Muscle of leg (tissue), 3 donors: ENCODE measurements at regions not wholly inside any gene's neighbourhood (a gene's known extent, or its start where the extent isn't known, plus 50 kb on each side); places are given as distances from the start of the nearest gene placed in this dataset.
A peak's percentile ranks its signal among the peaks of the same experiment; 100 is the strongest.
"Not testable (repeated sequence)": the region's sequence is repeated elsewhere in the genome, so short reads cannot be mapped to it uniquely, and the experiment has no call there.

Experiments
- DNase-seq: peaks from one replicate; pipeline ENCODE4 v3.0.0; 2013
- H3K27ac ChIP-seq: one replicate; pipeline ENCODE4 v1.5.1; 2013; ENCODE audit warnings: mild to moderate bottlenecking, low read length, control low read depth
- H3K27me3 ChIP-seq: one replicate; pipeline ENCODE4 v1.6.1; 2013; ENCODE audit warnings: low read length; ENCODE audit not compliant: control insufficient read depth, insufficient read depth
- H3K36me3 ChIP-seq: one replicate; pipeline ENCODE4 v1.6.1; 2013; ENCODE audit warnings: low read length; ENCODE audit not compliant: control insufficient read depth, insufficient read depth
- H3K4me1 ChIP-seq: one replicate; pipeline ENCODE4 v1.6.1; 2013; ENCODE audit warnings: low read length; ENCODE audit not compliant: control insufficient read depth, insufficient read depth
- H3K4me3 ChIP-seq: one replicate; pipeline ENCODE4 v1.5.1; 2013; ENCODE audit warnings: low read length, control low read depth
- H3K9me3 ChIP-seq: replicated peaks from 2 replicates; pipeline ENCODE4 v1.6.1; 2013; ENCODE audit warnings: low read depth, low read length; ENCODE audit not compliant: control insufficient read depth
- WGBS: methylation state at CpG from one replicate; pipeline ENCODE4 v1.1.5; 2013; ENCODE audit warnings: missing lambda C conversion rate; ENCODE audit not compliant: insufficient coverage; 5-methylcytosine and 5-hydroxymethylcytosine counted together

GRCh38 chr16:9676560-9677300 lies 505.5 kb downstream of the GRIN2A start:
- not testable (repeated sequence) for H3K36me3 ChIP-seq, H3K4me1 ChIP-seq, DNase-seq, H3K4me3 ChIP-seq, H3K9me3 ChIP-seq, H3K27ac ChIP-seq, H3K27me3 ChIP-seq
- 84% methylated on average over 5 of the region's 12 CpGs for WGBS

DNA sequence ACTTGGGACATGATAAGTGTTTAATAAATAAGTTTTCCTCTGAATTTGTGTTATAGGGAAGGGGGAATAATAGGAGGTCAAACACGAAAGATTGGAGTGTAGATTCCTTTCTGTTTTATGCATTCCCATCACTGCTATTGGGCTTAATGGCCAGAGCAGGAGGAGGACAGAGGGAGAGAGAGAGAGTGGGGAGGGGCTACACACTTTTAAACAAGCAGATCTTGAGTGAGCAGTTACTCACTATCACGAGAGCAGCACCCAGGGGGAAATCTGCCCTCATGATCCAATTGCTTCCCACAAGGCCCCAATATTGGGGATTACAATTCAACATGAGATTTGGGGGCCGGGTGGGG lies 505.0 kb downstream of the GRIN2A start:
- no peaks in the 10 kb centered on the region for H3K4me1 ChIP-seq
- H3K27ac ChIP-seq, result no peak overlapping the region
- H3K36me3 ChIP-seq, result no peaks in the 10 kb centered on the region
- no peak for DNase-seq
- H3K9me3 ChIP-seq, result no peaks in the 10 kb centered on the region
- no peak overlapping the region for H3K4me3 ChIP-seq
- 40% methylated on average over 1 of the region's 3 CpGs for WGBS
- H3K27me3 ChIP-seq, result peaks cover 2% of the 10 kb centered on the region

- 8% methylated on average over 3 of the region's 11 CpGs for WGBS
- DNase-seq, result peak; percentile 80
Measured at GRCh38 chr16:9679213-9679767, 502.9 kb downstream of the GRIN2A start.

GRCh38 chr16:9680019-9680655 lies 502.1 kb downstream of the GRIN2A start:
- H3K4me3 ChIP-seq, result no peak overlapping the region
- H3K27me3 ChIP-seq, result peaks cover 2% of the 10 kb centered on the region
- 56% methylated on average over 4 of the region's 7 CpGs for WGBS
- H3K36me3 ChIP-seq, result no peaks in the 10 kb centered on the region
- H3K4me1 ChIP-seq, result no peaks in the 10 kb centered on the region
- no peak for DNase-seq
- no peak overlapping the region for H3K27ac ChIP-seq
- peaks cover 4% of the 10 kb centered on the region for H3K9me3 ChIP-seq

More at GRCh38 chr16:9679213-9679767, 502.9 kb downstream of the GRIN2A start:
- H3K36me3 ChIP-seq, result no peaks in the 10 kb centered on the region
- H3K9me3 ChIP-seq, result peaks cover 4% of the 10 kb centered on the region
- H3K4me1 ChIP-seq, result no peaks in the 10 kb centered on the region
- H3K27ac ChIP-seq, result no peak overlapping the region
- no peak overlapping the region for H3K4me3 ChIP-seq
- H3K27me3 ChIP-seq, result peaks cover 2% of the 10 kb centered on the region

DNA sequence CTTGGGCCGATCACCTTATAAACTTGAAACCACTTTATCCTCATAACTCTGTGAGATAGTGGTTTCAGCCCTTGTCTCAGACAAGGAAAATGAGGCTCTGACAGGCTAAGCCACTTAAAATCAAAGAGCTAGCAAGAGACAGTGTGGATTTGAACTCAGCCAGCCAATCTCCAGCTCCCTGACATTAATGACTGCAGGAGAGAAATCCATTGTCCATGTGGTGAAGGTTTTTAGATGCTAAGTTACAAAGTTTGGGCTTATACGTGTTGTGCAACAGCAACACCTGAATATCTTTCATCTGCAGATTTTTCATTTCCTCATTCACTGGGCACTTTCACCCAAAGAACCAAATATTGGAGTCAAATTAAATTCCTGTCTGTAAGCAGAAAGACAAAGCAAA lies 501.3 kb downstream of the GRIN2A start:
- peaks cover 4% of the 10 kb centered on the region for H3K9me3 ChIP-seq
- H3K27ac ChIP-seq, result no peak overlapping the region
- no peak for DNase-seq
- H3K4me1 ChIP-seq, result no peaks in the 10 kb centered on the region
- H3K4me3 ChIP-seq, result no peak overlapping the region
- H3K36me3 ChIP-seq, result no peaks in the 10 kb centered on the region
- no CpG with 5 or more reads among the region's 2 CpGs for WGBS
- peaks cover 2% of the 10 kb centered on the region for H3K27me3 ChIP-seq

DNA sequence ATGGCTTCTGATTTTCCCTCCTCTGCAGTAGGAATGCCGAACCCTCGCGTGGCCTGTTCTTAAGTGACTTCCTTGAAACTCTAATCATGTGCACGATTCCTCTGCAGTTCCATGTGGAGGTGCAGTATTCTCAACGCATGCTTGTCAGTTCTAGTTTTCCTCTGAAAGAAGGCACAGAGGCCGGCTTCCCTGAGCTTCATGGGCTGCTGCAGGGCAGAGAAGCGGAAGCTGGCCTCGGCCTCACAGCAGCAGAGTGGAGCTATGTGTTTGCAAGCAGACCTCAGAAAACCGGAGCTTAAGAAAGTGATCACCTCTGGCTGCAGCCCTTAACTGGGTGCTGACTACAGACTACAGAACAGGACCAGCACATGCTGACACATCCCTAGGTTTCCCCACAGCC lies 500.7 kb downstream of the GRIN2A start:
- WGBS, result 40% methylated on average over 9 of the region's 9 CpGs
- Histone ChIP-seq H3K27ac (no peak overlapping the region), H3K4me3 (no peak overlapping the region), H3K27me3 (peaks cover 2% of the 10 kb centered on the region), H3K9me3 (peaks cover 4% of the 10 kb centered on the region), H3K4me1 (no peaks in the 10 kb centered on the region), H3K36me3 (no peaks in the 10 kb centered on the region)
- DNase-seq, result no peak

GRCh38 chr16:9682320-9682719 lies 499.9 kb downstream of the GRIN2A start:
- peaks cover 2% of the 10 kb centered on the region for H3K27me3 ChIP-seq

DNA sequence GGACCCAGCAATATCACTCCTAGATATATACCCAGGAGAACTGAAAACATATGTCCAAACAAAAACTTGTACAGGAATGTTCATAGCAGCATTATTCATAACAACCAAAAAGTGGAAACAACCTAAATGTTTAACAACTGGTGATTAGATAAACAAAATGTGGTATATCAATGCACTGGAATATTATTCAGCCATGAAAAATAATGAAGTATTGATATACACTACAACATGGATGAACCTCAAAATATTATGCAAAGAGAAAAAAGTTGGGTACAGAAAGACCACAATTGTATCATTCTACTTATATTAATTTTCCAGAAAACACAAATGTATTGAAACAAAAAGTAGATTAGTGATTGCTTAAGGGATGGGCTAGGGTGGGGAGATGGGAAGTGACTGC lies 498.6 kb downstream of the GRIN2A start:
- H3K36me3 ChIP-seq, result no peaks in the 10 kb centered on the region
- H3K4me1 ChIP-seq, result no peaks in the 10 kb centered on the region
- peaks cover 2% of the 10 kb centered on the region for H3K27me3 ChIP-seq
- DNase-seq, result no peak
- H3K4me3 ChIP-seq, result no peak overlapping the region
- H3K9me3 ChIP-seq, result peaks cover 4% of the 10 kb centered on the region
- H3K27ac ChIP-seq, result no peak overlapping the region

More at GRCh38 chr16:9682320-9682719, 499.9 kb downstream of the GRIN2A start:
- H3K4me1 ChIP-seq, result no peaks in the 10 kb centered on the region
- DNase-seq, result no peak
- no peak overlapping the region for H3K4me3 ChIP-seq
- no peak overlapping the region for H3K27ac ChIP-seq
- WGBS, result no CpG with 5 or more reads among the region's 2 CpGs
- no peaks in the 10 kb centered on the region for H3K36me3 ChIP-seq
- peaks cover 4% of the 10 kb centered on the region for H3K9me3 ChIP-seq

- Histone ChIP-seq H3K9me3 (peaks cover 4% of the 10 kb centered on the region), H3K27me3 (no peaks in the 10 kb centered on the region), H3K27ac (no peak overlapping the region), H3K4me3 (no peak overlapping the region), H3K4me1 (no peaks in the 10 kb centered on the region), H3K36me3 (no peaks in the 10 kb centered on the region)
- DNase-seq, result no peak
- WGBS, result 60% methylated on average over 1 of the region's 4 CpGs
Measured at GRCh38 chr16:9687737-9688319, 494.4 kb downstream of the GRIN2A start.

- H3K4me3 ChIP-seq, result no peak overlapping the region
- no peak for DNase-seq
- no peaks in the 10 kb centered on the region for H3K27me3 ChIP-seq
- H3K4me1 ChIP-seq, result no peaks in the 10 kb centered on the region
- H3K27ac ChIP-seq, result no peak overlapping the region
- H3K9me3 ChIP-seq, result no peaks in the 10 kb centered on the region
- no peaks in the 10 kb centered on the region for H3K36me3 ChIP-seq
Measured at GRCh38 chr16:9689597-9689996, 492.6 kb downstream of the GRIN2A start.
